GM21717 (cell line): ENCODE measurements at regions not wholly inside any gene's neighbourhood (a gene's known extent, or its start where the extent isn't known, plus 50 kb on each side); places are given as distances from the start of the nearest gene placed in this dataset.

Experiments
- ATAC-seq: cut with Tn5 transposase; IDR thresholded peaks from one replicate; pipeline ENCODE4 v1.9.1; 2021; ENCODE audit warnings: mild to moderate bottlenecking, moderate library complexity; ENCODE audit not compliant: unreplicated experiment

DNA sequence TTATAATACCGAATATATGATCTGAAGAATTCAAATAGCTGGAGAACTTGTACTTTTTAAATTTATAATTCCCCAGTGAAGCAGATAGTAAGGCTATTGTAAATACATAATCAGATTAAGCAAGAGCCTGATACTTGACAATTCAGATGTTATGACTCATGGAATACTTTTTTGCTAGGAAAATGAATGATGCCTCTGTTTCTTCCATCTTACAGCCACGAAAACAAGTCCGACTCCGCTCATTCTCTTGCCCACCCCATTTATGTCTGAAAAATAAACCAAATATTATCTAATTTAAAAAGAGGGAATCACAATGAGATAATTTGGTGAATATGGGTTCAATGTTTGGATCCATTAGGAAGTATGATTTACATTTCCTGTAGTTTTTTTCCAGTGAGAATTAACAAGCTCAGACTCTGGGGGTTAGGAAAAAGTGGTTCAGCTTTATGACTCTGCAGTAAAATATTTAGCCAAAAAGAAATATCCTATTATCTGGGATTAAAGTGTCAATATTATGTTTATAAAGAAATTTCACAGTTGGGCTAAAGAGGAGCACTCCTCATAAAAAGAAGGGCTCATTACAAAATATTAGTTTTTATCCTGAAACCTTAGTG lies 50.4 kb upstream of the DAB1 start:
- ATAC-seq: no peak
